Activated naive CD8-positive, alpha-beta T cell treated with anti-CD3 and anti-CD28 coated beads, Interleukin-2, amount 50 U/mL, for 24 hours (primary cell): ENCODE measurements at regions not wholly inside any gene's neighbourhood (a gene's known extent, or its start where the extent isn't known, plus 50 kb on each side); places are given as distances from the start of the nearest gene placed in this dataset.

Source experiments
- ATAC-seq: fragments of 150-1000 bp; cut with Tn5 transposase; one replicate; pipeline ENCODE4 v1.10.0; 2021
- DNase-seq: peaks from one replicate; pipeline ENCODE4 v3.0.0; 2021
- H3K27ac Mint-ChIP-seq: one replicate; pipeline ENCODE4 v1.8.0; 2021; ENCODE audit warnings: mild to moderate bottlenecking, mixed read lengths
- H3K27me3 Mint-ChIP-seq: one replicate; pipeline ENCODE4 v1.8.0; 2021; ENCODE audit warnings: mixed read lengths
- H3K36me3 Mint-ChIP-seq: one replicate; pipeline ENCODE4 v1.8.0; 2021; ENCODE audit warnings: low read depth, mixed read lengths
- H3K4me1 Mint-ChIP-seq: one replicate; pipeline ENCODE4 v1.8.0; 2021; ENCODE audit warnings: mixed read lengths
- H3K4me3 Mint-ChIP-seq: one replicate; pipeline ENCODE4 v1.8.0; 2021; ENCODE audit warnings: mild to moderate bottlenecking, moderate library complexity, mixed read lengths
- H3K9me3 Mint-ChIP-seq: one replicate; pipeline ENCODE4 v1.8.0; 2021; ENCODE audit warnings: mixed read lengths

GRCh38 chr1:157240495-157241184 lies 102.4 kb upstream of the ETV3 start:
- H3K36me3 Mint-ChIP-seq = no peaks in the 10 kb centered on the region
- H3K27me3 Mint-ChIP-seq = peaks cover 18% of the 10 kb centered on the region
- ATAC-seq (no peak), DNase-seq (no peak)
- H3K4me1 Mint-ChIP-seq = no peaks in the 10 kb centered on the region
- no peak overlapping the region for H3K27ac Mint-ChIP-seq
- no peak overlapping the region for H3K4me3 Mint-ChIP-seq
- peaks cover 3% of the 10 kb centered on the region for H3K9me3 Mint-ChIP-seq

GRCh38 chr1:157239936-157240335 lies 101.7 kb upstream of the ETV3 start:
- peaks cover 12% of the 10 kb centered on the region for H3K27me3 Mint-ChIP-seq
- ATAC-seq (no peak), DNase-seq (no peak)
- H3K9me3 Mint-ChIP-seq = peaks cover 3% of the 10 kb centered on the region
- H3K36me3 Mint-ChIP-seq = no peaks in the 10 kb centered on the region
- H3K4me1 Mint-ChIP-seq = no peaks in the 10 kb centered on the region
- H3K27ac Mint-ChIP-seq = no peak overlapping the region
- H3K4me3 Mint-ChIP-seq = no peak overlapping the region

- DNase-seq = no peak
- no peaks in the 10 kb centered on the region for H3K36me3 Mint-ChIP-seq
- no peak overlapping the region for H3K4me3 Mint-ChIP-seq
- peaks cover 9% of the 10 kb centered on the region for H3K27me3 Mint-ChIP-seq
- H3K27ac Mint-ChIP-seq = no peak overlapping the region
- ATAC-seq = no peak
- H3K9me3 Mint-ChIP-seq = peaks cover 2% of the 10 kb centered on the region
- H3K4me1 Mint-ChIP-seq = no peaks in the 10 kb centered on the region
These were observed 100.4 kb upstream of the ETV3 start for GRCh38 chr1:157238585-157238984.

GRCh38 chr1:157237981-157238380 lies 99.8 kb upstream of the ETV3 start:
- Mint-ChIP-seq H3K4me1 (no peaks in the 10 kb centered on the region), H3K27ac (no peak overlapping the region), H3K4me3 (no peak overlapping the region), H3K36me3 (no peaks in the 10 kb centered on the region), H3K9me3 (no peaks in the 10 kb centered on the region), H3K27me3 (peaks cover 9% of the 10 kb centered on the region)
- DNase-seq = no peak
- ATAC-seq = no peak

- Mint-ChIP-seq H3K27ac (no peak overlapping the region), H3K9me3 (no peaks in the 10 kb centered on the region), H3K4me3 (no peak overlapping the region), H3K36me3 (no peaks in the 10 kb centered on the region), H3K4me1 (no peaks in the 10 kb centered on the region), H3K27me3 (peaks cover 9% of the 10 kb centered on the region)
- ATAC-seq (no peak), DNase-seq (no peak)
These were observed 99.3 kb upstream of the ETV3 start for GRCh38 chr1:157237522-157237921.

- ATAC-seq = no peak
These were observed 97.9 kb upstream of the ETV3 start for GRCh38 chr1:157236072-157236471.

GRCh38 chr1:157235307-157235706 lies 97.1 kb upstream of the ETV3 start:
- no peaks in the 10 kb centered on the region for H3K9me3 Mint-ChIP-seq
- no peaks in the 10 kb centered on the region for H3K36me3 Mint-ChIP-seq
- no peak for DNase-seq
- ATAC-seq = no peak
- no peaks in the 10 kb centered on the region for H3K4me1 Mint-ChIP-seq
- no peak overlapping the region for H3K4me3 Mint-ChIP-seq
- no peak overlapping the region for H3K27ac Mint-ChIP-seq
- peaks cover 11% of the 10 kb centered on the region for H3K27me3 Mint-ChIP-seq

More at GRCh38 chr1:157236072-157236471, 97.9 kb upstream of the ETV3 start:
- H3K27me3 Mint-ChIP-seq = peaks cover 11% of the 10 kb centered on the region
- H3K36me3 Mint-ChIP-seq = no peaks in the 10 kb centered on the region
- no peaks in the 10 kb centered on the region for H3K4me1 Mint-ChIP-seq
- no peak overlapping the region for H3K4me3 Mint-ChIP-seq
- no peak for DNase-seq
- no peak overlapping the region for H3K27ac Mint-ChIP-seq
- no peaks in the 10 kb centered on the region for H3K9me3 Mint-ChIP-seq

GRCh38 chr1:157234705-157235273 lies 96.6 kb upstream of the ETV3 start:
- no peak overlapping the region for H3K4me3 Mint-ChIP-seq
- DNase-seq (no peak), ATAC-seq (no peak)
- no peaks in the 10 kb centered on the region for H3K36me3 Mint-ChIP-seq
- no peaks in the 10 kb centered on the region for H3K9me3 Mint-ChIP-seq
- peaks cover 11% of the 10 kb centered on the region for H3K27me3 Mint-ChIP-seq
- no peak overlapping the region for H3K27ac Mint-ChIP-seq
- H3K4me1 Mint-ChIP-seq = no peaks in the 10 kb centered on the region

GRCh38 chr1:157233131-157233530 lies 94.9 kb upstream of the ETV3 start:
- peaks cover 10% of the 10 kb centered on the region for H3K27me3 Mint-ChIP-seq
- no peaks in the 10 kb centered on the region for H3K36me3 Mint-ChIP-seq
- ATAC-seq (no peak), DNase-seq (no peak)
- no peak overlapping the region for H3K4me3 Mint-ChIP-seq
- H3K27ac Mint-ChIP-seq = no peak overlapping the region
- no peaks in the 10 kb centered on the region for H3K4me1 Mint-ChIP-seq
- no peaks in the 10 kb centered on the region for H3K9me3 Mint-ChIP-seq

GRCh38 chr1:157231846-157232525 lies 93.8 kb upstream of the ETV3 start:
- no peak overlapping the region for H3K4me3 Mint-ChIP-seq
- H3K36me3 Mint-ChIP-seq = no peaks in the 10 kb centered on the region
- H3K27ac Mint-ChIP-seq = no peak overlapping the region
- no peak for ATAC-seq
- DNase-seq = no peak
- H3K27me3 Mint-ChIP-seq = peaks cover 8% of the 10 kb centered on the region
- H3K4me1 Mint-ChIP-seq = no peaks in the 10 kb centered on the region
- no peaks in the 10 kb centered on the region for H3K9me3 Mint-ChIP-seq

- no peak overlapping the region for H3K4me3 Mint-ChIP-seq
These were observed 92.3 kb upstream of the ETV3 start for GRCh38 chr1:157230500-157230899.

GRCh38 chr1:157227700-157228099 lies 89.5 kb upstream of the ETV3 start:
- Mint-ChIP-seq H3K27ac (no peak overlapping the region), H3K27me3 (peaks cover 31% of the 10 kb centered on the region), H3K4me1 (no peaks in the 10 kb centered on the region), H3K4me3 (no peak overlapping the region), H3K36me3 (no peaks in the 10 kb centered on the region), H3K9me3 (no peaks in the 10 kb centered on the region)
- ATAC-seq = no peak
- DNase-seq = no peak

More at GRCh38 chr1:157230500-157230899, 92.3 kb upstream of the ETV3 start:
- Mint-ChIP-seq H3K4me1 (no peaks in the 10 kb centered on the region), H3K9me3 (no peaks in the 10 kb centered on the region), H3K36me3 (no peaks in the 10 kb centered on the region), H3K27me3 (peaks cover 14% of the 10 kb centered on the region), H3K27ac (no peak overlapping the region)
- no peak for DNase-seq
- no peak for ATAC-seq

GRCh38 chr1:157226739-157227138 lies 88.5 kb upstream of the ETV3 start:
- peaks cover 35% of the 10 kb centered on the region for H3K27me3 Mint-ChIP-seq
- no peaks in the 10 kb centered on the region for H3K36me3 Mint-ChIP-seq
- no peak overlapping the region for H3K4me3 Mint-ChIP-seq
- ATAC-seq (no peak), DNase-seq (no peak)
- no peaks in the 10 kb centered on the region for H3K4me1 Mint-ChIP-seq
- no peak overlapping the region for H3K27ac Mint-ChIP-seq
- no peaks in the 10 kb centered on the region for H3K9me3 Mint-ChIP-seq

GRCh38 chr1:157219600-157219999 lies 81.4 kb upstream of the ETV3 start:
- DNase-seq = no peak
- Mint-ChIP-seq H3K4me3 (no peak overlapping the region), H3K36me3 (no peaks in the 10 kb centered on the region), H3K27ac (no peak overlapping the region), H3K27me3 (peaks cover 46% of the 10 kb centered on the region), H3K9me3 (peaks cover 7% of the 10 kb centered on the region), H3K4me1 (no peaks in the 10 kb centered on the region)
- no peak for ATAC-seq

GRCh38 chr1:157219182-157219581 lies 81.0 kb upstream of the ETV3 start:
- no peak overlapping the region for H3K27ac Mint-ChIP-seq
- peaks cover 9% of the 10 kb centered on the region for H3K9me3 Mint-ChIP-seq
- ATAC-seq (no peak), DNase-seq (no peak)
- H3K4me3 Mint-ChIP-seq = no peak overlapping the region
- H3K36me3 Mint-ChIP-seq = no peaks in the 10 kb centered on the region
- H3K4me1 Mint-ChIP-seq = no peaks in the 10 kb centered on the region
- peaks cover 43% of the 10 kb centered on the region for H3K27me3 Mint-ChIP-seq
